Neural progenitor cell (in vitro differentiated cells): ENCODE measurements at regions not wholly inside any gene's neighbourhood (a gene's known extent, or its start where the extent isn't known, plus 50 kb on each side); places are given as distances from the start of the nearest gene placed in this dataset.

ENCODE experiments used
- CTCF ChIP-seq: fragments of 200-600 bp; sonication (generic); IDR thresholded peaks from 2 replicates; pipeline ENCODE4 v1.5.1; 2017; ENCODE audit warnings: antibody characterized with exemption, mild to moderate bottlenecking
- EZH2 ChIP-seq: fragments of 200-600 bp; sonication (generic); IDR thresholded peaks from 2 replicates; pipeline ENCODE4 v1.6.1; 2017; ENCODE audit warnings: antibody characterized with exemption, mild to moderate bottlenecking, moderate library complexity

- TF ChIP-seq CTCF (no peak), EZH2 (no peak)
These were observed 175.0 kb downstream of the MACROH2A1 start for GRCh38 chr5:135223891-135224625.
